Right lobe of liver (tissue), 4 donors: ENCODE measurements at regions not wholly inside any gene's neighbourhood (a gene's known extent, or its start where the extent isn't known, plus 50 kb on each side); places are given as distances from the start of the nearest gene placed in this dataset.

Experiments
- CTCF ChIP-seq, 4 donors: fragments of 200-600 bp in 3 of 4; fragments of 450-650 bp in 1 of 4; IDR thresholded peaks; one replicate each; pipeline versions ENCODE4 v1.5.1 to v1.8.0; 2016 to 2022; ENCODE audit warnings: antibody characterized with exemption in 4 of 4, mild to moderate bottlenecking in 2 of 4
- POLR2A ChIP-seq: fragments of 450-650 bp; IDR thresholded peaks from one replicate; pipeline ENCODE4 v1.6.1; 2017; ENCODE audit warnings: antibody characterized with exemption, mild to moderate bottlenecking
- donor health status: DM: no; HTN: no; CAD: no.
- donor health status: DM: no; HTN: no; CAD: no.
- donor health status: DM: no; HTN: yes; CAD: no.

GRCh38 chr11:45554230-45554967 lies 111.0 kb downstream of the CHST1 start:
- TF ChIP-seq POLR2A (no peak), CTCF (IDR thresholded peaks at IDR 0.05) (no peak)
